Stimulated activated memory B cell treated with anti-CD40 and anti-IgM and Interleukin-4, amounts not matched to agents 10 μg/mL and 1 μg/mL and 100 μg/mL, for 72 hours (primary cell): ENCODE measurements at regions not wholly inside any gene's neighbourhood (a gene's known extent, or its start where the extent isn't known, plus 50 kb on each side); places are given as distances from the start of the nearest gene placed in this dataset.
"Not testable (repeated sequence)": the region's sequence is repeated elsewhere in the genome, so short reads cannot be mapped to it uniquely, and the experiment has no call there.

Source experiments
- ATAC-seq: fragments of 150-1000 bp; cut with Tn5 transposase; 2 replicates; pipeline ENCODE4 v1.10.0; 2021
- H3K27ac Mint-ChIP-seq: one replicate; pipeline ENCODE4 v1.8.0; 2022; ENCODE audit warnings: mild to moderate bottlenecking, mixed read lengths
- H3K27me3 Mint-ChIP-seq: one replicate; pipeline ENCODE4 v1.8.0; 2022; ENCODE audit warnings: mixed read lengths
- H3K36me3 Mint-ChIP-seq: one replicate; pipeline ENCODE4 v1.8.0; 2022; ENCODE audit warnings: mixed read lengths
- H3K4me1 Mint-ChIP-seq: one replicate; pipeline ENCODE4 v1.8.0; 2022; ENCODE audit warnings: mixed read lengths
- H3K4me3 Mint-ChIP-seq: one replicate; pipeline ENCODE4 v1.8.0; 2022; ENCODE audit warnings: mild to moderate bottlenecking, moderate library complexity, mixed read lengths
- H3K9me3 Mint-ChIP-seq: one replicate; pipeline ENCODE4 v1.8.0; 2022; ENCODE audit warnings: mixed read lengths

- Mint-ChIP-seq H3K4me1 (no peaks in the 10 kb centered on the region), H3K27ac (no peak overlapping the region), H3K27me3 (no peaks in the 10 kb centered on the region), H3K4me3 (no peak overlapping the region), H3K36me3 (no peaks in the 10 kb centered on the region), H3K9me3 (no peaks in the 10 kb centered on the region)
- ATAC-seq, result no peak
Observed at GRCh38 chr6:140806431-140806830, 1326.3 kb upstream of the GJE1 start.

DNA sequence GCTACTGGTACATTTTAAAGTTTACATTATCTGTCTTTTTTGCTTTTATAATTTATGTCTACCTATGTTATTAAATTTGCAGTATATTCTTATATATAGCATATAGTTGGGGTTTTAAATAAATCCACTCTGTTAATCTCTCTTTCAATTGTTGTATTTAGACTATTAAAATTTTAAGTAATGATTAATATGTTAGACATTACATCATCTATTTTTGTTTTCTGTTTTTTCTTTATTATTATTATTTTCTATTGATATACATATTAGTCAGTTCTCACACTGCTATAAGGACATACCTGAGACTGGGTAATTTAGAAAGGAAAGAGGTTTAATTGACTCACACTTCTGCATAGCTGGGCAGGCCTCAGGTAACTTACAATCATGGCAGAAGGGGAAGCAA, 1338.2 kb upstream of the GJE1 start:
- no peak overlapping the region for H3K4me3 Mint-ChIP-seq
- no peak overlapping the region for H3K27ac Mint-ChIP-seq
- no peaks in the 10 kb centered on the region for H3K27me3 Mint-ChIP-seq
- H3K36me3 Mint-ChIP-seq, result no peaks in the 10 kb centered on the region
- peaks cover 7% of the 10 kb centered on the region for H3K9me3 Mint-ChIP-seq
- no peak for ATAC-seq
- H3K4me1 Mint-ChIP-seq, result no peaks in the 10 kb centered on the region

GRCh38 chr6:140790109-140790508, 1342.6 kb upstream of the GJE1 start:
- no peak overlapping the region for H3K4me3 Mint-ChIP-seq

DNA sequence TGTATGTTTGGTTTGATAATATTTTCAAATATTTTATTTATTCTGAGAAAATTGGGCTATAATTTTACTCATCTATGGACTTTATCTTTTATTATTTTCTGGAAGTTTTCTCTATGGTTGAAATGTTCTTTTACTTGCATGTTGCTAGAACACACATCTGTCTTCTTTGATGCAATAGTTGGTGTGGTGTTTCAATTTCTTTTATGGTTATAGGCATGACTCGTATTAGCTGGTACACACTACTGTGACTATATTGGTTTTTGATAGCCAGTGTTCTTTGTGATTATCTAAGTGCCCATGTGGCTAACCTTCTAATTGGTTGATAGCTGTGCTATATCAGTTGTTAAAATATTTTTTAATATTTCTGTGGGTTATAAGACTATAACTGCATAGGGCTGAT, 1343.3 kb upstream of the GJE1 start:
- Mint-ChIP-seq H3K36me3 (no peaks in the 10 kb centered on the region), H3K9me3 (peaks cover 4% of the 10 kb centered on the region), H3K4me1 (no peaks in the 10 kb centered on the region), H3K4me3 (no peak overlapping the region), H3K27ac (no peak overlapping the region), H3K27me3 (no peaks in the 10 kb centered on the region)
- ATAC-seq, result no peak

More at GRCh38 chr6:140790109-140790508, 1342.6 kb upstream of the GJE1 start:
- ATAC-seq, result no peak
- no peaks in the 10 kb centered on the region for H3K27me3 Mint-ChIP-seq
- no peaks in the 10 kb centered on the region for H3K36me3 Mint-ChIP-seq
- H3K4me1 Mint-ChIP-seq, result no peaks in the 10 kb centered on the region
- H3K27ac Mint-ChIP-seq, result no peak overlapping the region
- H3K9me3 Mint-ChIP-seq, result peaks cover 4% of the 10 kb centered on the region

- H3K27ac Mint-ChIP-seq, result no peak overlapping the region
Observed at GRCh38 chr6:140785926-140786325, 1346.8 kb upstream of the GJE1 start.

DNA sequence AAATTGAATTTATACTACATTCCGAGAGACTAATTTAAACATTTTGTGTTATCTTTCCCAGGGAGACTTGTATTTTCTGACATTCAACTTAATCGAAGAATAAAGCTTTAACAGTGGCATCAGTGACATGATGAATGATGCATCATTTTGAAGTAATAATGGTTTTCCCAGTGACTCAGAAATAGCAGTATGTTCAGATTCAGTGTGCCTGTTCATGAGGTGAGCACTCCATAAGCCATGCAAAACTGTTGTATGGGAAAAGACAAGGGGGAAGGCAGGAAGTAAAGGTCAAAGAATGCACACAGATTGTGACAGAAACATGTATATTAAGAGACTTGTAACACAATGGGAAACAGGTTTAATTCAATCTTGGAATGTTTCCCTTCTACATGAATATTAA, 1348.2 kb upstream of the GJE1 start:
- Mint-ChIP-seq H3K27me3 (no peaks in the 10 kb centered on the region), H3K4me1 (no peaks in the 10 kb centered on the region), H3K36me3 (no peaks in the 10 kb centered on the region), H3K27ac (no peak overlapping the region), H3K9me3 (no peaks in the 10 kb centered on the region), H3K4me3 (no peak overlapping the region)
- ATAC-seq, result no peak

More at GRCh38 chr6:140785926-140786325, 1346.8 kb upstream of the GJE1 start:
- no peak for ATAC-seq
- H3K4me1 Mint-ChIP-seq, result no peaks in the 10 kb centered on the region
- H3K9me3 Mint-ChIP-seq, result no peaks in the 10 kb centered on the region
- no peaks in the 10 kb centered on the region for H3K27me3 Mint-ChIP-seq
- no peak overlapping the region for H3K4me3 Mint-ChIP-seq
- no peaks in the 10 kb centered on the region for H3K36me3 Mint-ChIP-seq

DNA sequence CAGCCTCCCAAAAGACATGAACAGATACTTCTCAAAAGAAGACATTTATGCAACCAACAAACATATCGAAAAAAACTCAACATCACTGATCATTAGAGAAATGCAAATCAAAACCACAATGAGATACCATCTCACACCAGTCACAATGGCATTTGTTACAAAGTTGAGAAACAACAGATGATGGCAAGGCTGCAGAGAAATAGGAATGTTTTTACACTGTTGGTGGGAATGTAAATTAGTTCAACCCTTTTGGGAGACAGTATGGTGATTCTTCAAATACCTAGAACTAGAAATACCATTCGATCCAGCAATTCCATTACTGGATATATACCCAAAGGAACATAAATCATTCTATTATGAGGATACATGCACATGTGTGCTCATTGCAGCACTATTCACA, 1349.2 kb upstream of the GJE1 start:
- not testable (repeated sequence) for H3K27ac Mint-ChIP-seq, ATAC-seq, H3K36me3 Mint-ChIP-seq, H3K4me1 Mint-ChIP-seq, H3K4me3 Mint-ChIP-seq, H3K9me3 Mint-ChIP-seq, H3K27me3 Mint-ChIP-seq

DNA sequence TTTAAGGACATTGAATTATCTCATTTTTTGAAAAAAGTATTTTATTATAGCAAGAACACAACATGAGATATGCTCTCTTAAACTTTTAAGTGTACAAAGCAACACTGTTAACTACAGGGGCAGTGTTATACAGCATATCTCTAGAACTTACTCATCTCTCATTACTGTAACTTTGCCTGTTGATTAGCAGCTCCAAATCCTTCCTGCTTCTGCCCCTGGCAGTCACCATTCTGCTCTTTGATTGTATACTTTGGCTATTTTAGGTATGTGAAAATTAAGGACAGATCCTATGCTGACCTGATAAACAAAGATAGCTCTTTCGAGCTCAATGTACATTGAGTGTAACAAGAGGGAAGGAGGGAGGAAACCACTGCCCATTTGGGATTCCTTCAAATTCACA, 1349.8 kb upstream of the GJE1 start:
- no peaks in the 10 kb centered on the region for H3K36me3 Mint-ChIP-seq
- no peaks in the 10 kb centered on the region for H3K4me1 Mint-ChIP-seq
- no peak overlapping the region for H3K27ac Mint-ChIP-seq

GRCh38 chr6:140779991-140780596, 1352.6 kb upstream of the GJE1 start:
- no peaks in the 10 kb centered on the region for H3K27me3 Mint-ChIP-seq

More for the DNA sequence above, 1349.8 kb upstream of the GJE1 start:
- no peak for ATAC-seq
- no peaks in the 10 kb centered on the region for H3K9me3 Mint-ChIP-seq
- no peak overlapping the region for H3K4me3 Mint-ChIP-seq
- no peaks in the 10 kb centered on the region for H3K27me3 Mint-ChIP-seq

DNA sequence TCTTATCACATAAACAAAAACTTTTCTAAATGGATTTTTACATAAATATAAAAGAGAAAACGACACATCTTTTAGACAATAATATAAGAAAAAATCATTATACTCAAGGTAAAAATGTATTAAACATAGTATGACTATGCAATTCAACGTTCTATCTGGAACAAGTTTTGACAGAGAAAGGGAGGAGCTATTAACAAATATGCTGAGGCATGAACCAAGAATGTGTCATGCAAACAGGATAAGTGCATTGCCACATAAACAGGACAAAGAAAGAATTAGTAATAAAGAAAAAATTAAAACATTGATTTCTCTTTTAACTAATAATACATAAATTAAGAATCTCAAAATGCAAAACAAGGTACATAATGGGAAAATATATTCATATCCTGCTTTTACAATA, 1353.4 kb upstream of the GJE1 start:
- H3K9me3 Mint-ChIP-seq, result no peaks in the 10 kb centered on the region
- H3K36me3 Mint-ChIP-seq, result no peaks in the 10 kb centered on the region

More at GRCh38 chr6:140779991-140780596, 1352.6 kb upstream of the GJE1 start:
- ATAC-seq, result peak; percentile 54
- H3K27ac Mint-ChIP-seq, result no peak overlapping the region
- no peaks in the 10 kb centered on the region for H3K36me3 Mint-ChIP-seq
- no peaks in the 10 kb centered on the region for H3K9me3 Mint-ChIP-seq
- no peak overlapping the region for H3K4me3 Mint-ChIP-seq
- no peaks in the 10 kb centered on the region for H3K4me1 Mint-ChIP-seq

DNA sequence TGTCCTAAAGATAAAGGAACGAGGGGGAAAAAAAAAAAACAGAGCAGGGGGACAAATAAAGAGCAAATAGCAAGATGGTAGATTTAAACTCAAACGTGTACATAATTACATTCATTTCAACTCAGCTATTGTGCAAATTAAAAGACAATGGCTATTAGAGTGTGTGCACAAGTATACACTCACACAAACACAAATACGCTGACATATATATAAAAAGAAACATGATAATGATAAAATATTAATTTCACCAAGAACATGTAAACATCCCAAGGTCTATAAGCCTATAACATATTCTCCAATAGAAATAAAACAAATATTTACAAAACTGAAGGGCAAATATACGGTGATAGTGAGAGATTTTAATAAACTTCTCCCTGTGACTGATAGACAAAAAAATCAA, 1354.9 kb upstream of the GJE1 start:
- H3K36me3 Mint-ChIP-seq, result no peaks in the 10 kb centered on the region
- no peak overlapping the region for H3K4me3 Mint-ChIP-seq
- no peaks in the 10 kb centered on the region for H3K4me1 Mint-ChIP-seq
- no peaks in the 10 kb centered on the region for H3K27me3 Mint-ChIP-seq
- no peaks in the 10 kb centered on the region for H3K9me3 Mint-ChIP-seq
- ATAC-seq, result no peak
- H3K27ac Mint-ChIP-seq, result no peak overlapping the region

More for the DNA sequence above, 1353.4 kb upstream of the GJE1 start:
- no peaks in the 10 kb centered on the region for H3K4me1 Mint-ChIP-seq
- H3K27me3 Mint-ChIP-seq, result no peaks in the 10 kb centered on the region
- ATAC-seq, result no peak
- no peak overlapping the region for H3K27ac Mint-ChIP-seq
- no peak overlapping the region for H3K4me3 Mint-ChIP-seq

GRCh38 chr6:140775061-140775460, 1357.7 kb upstream of the GJE1 start:
- H3K4me3 Mint-ChIP-seq, result no peak overlapping the region
- no peaks in the 10 kb centered on the region for H3K9me3 Mint-ChIP-seq
- H3K27ac Mint-ChIP-seq, result no peak overlapping the region
- no peaks in the 10 kb centered on the region for H3K4me1 Mint-ChIP-seq
- H3K27me3 Mint-ChIP-seq, result no peaks in the 10 kb centered on the region
- no peaks in the 10 kb centered on the region for H3K36me3 Mint-ChIP-seq
- no peak for ATAC-seq

- H3K9me3 Mint-ChIP-seq, result no peaks in the 10 kb centered on the region
Observed at GRCh38 chr6:140774080-140774505, 1358.6 kb upstream of the GJE1 start.

GRCh38 chr6:140773276-140773675, 1359.4 kb upstream of the GJE1 start:
- Mint-ChIP-seq H3K27me3 (no peaks in the 10 kb centered on the region), H3K9me3 (peaks cover 1% of the 10 kb centered on the region), H3K4me3 (no peak overlapping the region), H3K27ac (no peak overlapping the region), H3K4me1 (no peaks in the 10 kb centered on the region), H3K36me3 (no peaks in the 10 kb centered on the region)
- no peak for ATAC-seq

More at GRCh38 chr6:140774080-140774505, 1358.6 kb upstream of the GJE1 start:
- ATAC-seq, result no peak
- no peaks in the 10 kb centered on the region for H3K36me3 Mint-ChIP-seq
- no peaks in the 10 kb centered on the region for H3K4me1 Mint-ChIP-seq
- H3K4me3 Mint-ChIP-seq, result no peak overlapping the region
- H3K27me3 Mint-ChIP-seq, result no peaks in the 10 kb centered on the region
- H3K27ac Mint-ChIP-seq, result no peak overlapping the region

DNA sequence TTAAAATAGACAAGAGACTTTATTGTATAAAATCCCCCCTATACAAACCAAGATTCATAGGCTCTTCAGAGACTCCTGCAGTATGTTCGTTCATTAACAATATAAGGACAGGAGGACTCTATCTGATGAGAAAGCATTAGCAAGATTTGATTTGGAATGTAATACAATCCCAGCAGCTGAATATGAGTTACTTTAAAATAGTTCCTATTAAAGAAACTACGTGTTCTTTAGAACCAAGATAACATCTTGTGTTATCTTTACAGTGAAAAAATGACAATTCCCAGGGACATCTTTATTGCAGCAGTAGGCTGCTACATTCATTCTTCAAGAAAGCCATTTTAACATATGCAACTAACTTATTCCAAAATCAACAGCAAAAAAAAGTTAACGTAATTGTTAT, 1360.1 kb upstream of the GJE1 start:
- Mint-ChIP-seq H3K4me3 (no peak overlapping the region), H3K36me3 (no peaks in the 10 kb centered on the region), H3K9me3 (peaks cover 4% of the 10 kb centered on the region), H3K27me3 (no peaks in the 10 kb centered on the region), H3K27ac (no peak overlapping the region), H3K4me1 (no peaks in the 10 kb centered on the region)
- ATAC-seq, result no peak

- H3K4me3 Mint-ChIP-seq, result no peak overlapping the region
- H3K27me3 Mint-ChIP-seq, result no peaks in the 10 kb centered on the region
- peaks cover 6% of the 10 kb centered on the region for H3K9me3 Mint-ChIP-seq
- H3K36me3 Mint-ChIP-seq, result no peaks in the 10 kb centered on the region
- H3K4me1 Mint-ChIP-seq, result no peaks in the 10 kb centered on the region
- H3K27ac Mint-ChIP-seq, result no peak overlapping the region
- ATAC-seq, result no peak
Observed at GRCh38 chr6:140768133-140768532, 1364.6 kb upstream of the GJE1 start.

GRCh38 chr6:140766999-140767398, 1365.7 kb upstream of the GJE1 start:
- ATAC-seq, result no peak
- Mint-ChIP-seq H3K9me3 (peaks cover 6% of the 10 kb centered on the region), H3K4me1 (no peaks in the 10 kb centered on the region), H3K36me3 (no peaks in the 10 kb centered on the region), H3K27ac (no peak overlapping the region), H3K27me3 (no peaks in the 10 kb centered on the region), H3K4me3 (no peak overlapping the region)
